ENCODE measurements at regions not wholly inside any gene's neighbourhood (a gene's known extent, or its start where the extent isn't known, plus 50 kb on each side); places are given as distances from the start of the nearest gene placed in this dataset.

GRCh38 chr11:26018336-26018735, 313.6 kb upstream of the ANO3 start:
- TF ChIP-seq CTCF (IDR thresholded peaks at IDR 0.05): no peak
- peak; percentile 50 for TF ChIP-seq POLR2AphosphoS5 (IDR thresholded peaks at IDR 0.05)
- no peak for TF ChIP-seq POLR2A (IDR thresholded peaks at IDR 0.05)
